Transverse colon (tissue), 4 donors: ENCODE measurements at regions not wholly inside any gene's neighbourhood (a gene's known extent, or its start where the extent isn't known, plus 50 kb on each side); places are given as distances from the start of the nearest gene placed in this dataset.

Experiments
- POLR2A ChIP-seq: fragments of 450-650 bp; IDR thresholded peaks from one replicate; pipeline ENCODE4 v1.6.1; 2016; ENCODE audit warnings: antibody characterized with exemption, mild to moderate bottlenecking, moderate library complexity
- POLR2AphosphoS5 ChIP-seq, 3 donors: sonication (generic); formaldehyde crosslinking; IDR thresholded peaks; one replicate each; pipeline ENCODE4 v1.6.1; 2016; ENCODE audit warnings: antibody characterized with exemption in 3 of 3
- TF ChIP-seq, protein P1 (sequence below), 5 experiments: fragments of 200-600 bp in 3 of 5; fragments of 450-650 bp in 2 of 5; sonication (generic) in 3 of 5; IDR thresholded peaks; 1 replicate in 2 of 5; 2 replicates in 3 of 5; pipeline ENCODE4 v1.5.1; 2016 to 2017; ENCODE audit warnings: antibody characterized with exemption in 5 of 5, inconsistent platforms in 3 of 5, mild to moderate bottlenecking in 2 of 5, moderate library complexity in 1 of 5

DNA sequence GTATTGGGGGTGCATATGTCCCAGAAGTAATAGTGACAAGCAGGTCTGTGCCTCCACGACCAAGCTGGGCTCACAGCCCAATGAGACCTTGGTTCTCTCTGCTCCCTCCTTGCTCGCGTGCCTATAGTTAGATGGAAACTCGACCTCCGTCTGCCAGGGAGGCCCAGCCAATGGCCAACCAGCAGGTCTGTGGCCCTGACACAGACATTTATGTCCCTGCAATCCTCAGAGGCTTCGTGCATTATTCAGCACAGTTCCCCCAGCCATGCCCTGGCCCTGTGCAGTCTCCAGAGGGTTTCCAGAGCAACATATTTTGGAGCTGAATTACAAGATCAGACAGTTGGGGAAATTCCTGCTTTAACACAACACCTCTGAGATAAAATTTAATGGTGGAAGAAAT is 105.1 kb downstream of the UQCRFS1 start:
- TF ChIP-seq POLR2AphosphoS5 (IDR thresholded peaks at IDR 0.05) (no peak), POLR2A (no peak)
- TF ChIP-seq, protein P1, sequence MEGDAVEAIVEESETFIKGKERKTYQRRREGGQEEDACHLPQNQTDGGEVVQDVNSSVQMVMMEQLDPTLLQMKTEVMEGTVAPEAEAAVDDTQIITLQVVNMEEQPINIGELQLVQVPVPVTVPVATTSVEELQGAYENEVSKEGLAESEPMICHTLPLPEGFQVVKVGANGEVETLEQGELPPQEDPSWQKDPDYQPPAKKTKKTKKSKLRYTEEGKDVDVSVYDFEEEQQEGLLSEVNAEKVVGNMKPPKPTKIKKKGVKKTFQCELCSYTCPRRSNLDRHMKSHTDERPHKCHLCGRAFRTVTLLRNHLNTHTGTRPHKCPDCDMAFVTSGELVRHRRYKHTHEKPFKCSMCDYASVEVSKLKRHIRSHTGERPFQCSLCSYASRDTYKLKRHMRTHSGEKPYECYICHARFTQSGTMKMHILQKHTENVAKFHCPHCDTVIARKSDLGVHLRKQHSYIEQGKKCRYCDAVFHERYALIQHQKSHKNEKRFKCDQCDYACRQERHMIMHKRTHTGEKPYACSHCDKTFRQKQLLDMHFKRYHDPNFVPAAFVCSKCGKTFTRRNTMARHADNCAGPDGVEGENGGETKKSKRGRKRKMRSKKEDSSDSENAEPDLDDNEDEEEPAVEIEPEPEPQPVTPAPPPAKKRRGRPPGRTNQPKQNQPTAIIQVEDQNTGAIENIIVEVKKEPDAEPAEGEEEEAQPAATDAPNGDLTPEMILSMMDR (IDR thresholded peaks at IDR 0.05): no peak
